ENCODE measurements at regions not wholly inside any gene's neighbourhood (a gene's known extent, or its start where the extent isn't known, plus 50 kb on each side); places are given as distances from the start of the nearest gene placed in this dataset.

GRCh38 chr6:103578115-103578514 lies 1281.6 kb downstream of the HACE1 start:
- TF ChIP-seq POLR2A (IDR thresholded peaks at IDR 0.05; ENCODE audit: control extremely low read depth in 1 of 2, low read depth in 2 of 2, low read length in 2 of 2) (no peak), SP1 (IDR thresholded peaks at IDR 0.05; ENCODE audit: low read depth, low read length) (no peak), MAX (IDR thresholded peaks at IDR 0.05) (no peak), RNF2 (IDR thresholded peaks at IDR 0.05; ENCODE audit: borderline replicate concordance, low read depth, low read length, missing control alignments, poor library complexity, severe bottlenecking) (no peak), YY1 (IDR thresholded peaks at IDR 0.05; ENCODE audit: low read depth, low read length) (no peak)

All from H1 (cell line).